Body of pancreas (tissue), 4 donors: ENCODE measurements at regions not wholly inside any gene's neighbourhood (a gene's known extent, or its start where the extent isn't known, plus 50 kb on each side); places are given as distances from the start of the nearest gene placed in this dataset.

Experiments
- CTCF ChIP-seq, 7 experiments: fragments of 450-650 bp in 4 of 7; fragments of 200-600 bp in 3 of 7; sonication (generic) in 3 of 7; IDR thresholded peaks; one replicate each; pipeline ENCODE4 v1.5.1; 2016 to 2019; ENCODE audit warnings: antibody characterized with exemption in 7 of 7
- POLR2A ChIP-seq, 3 donors: fragments of 450-650 bp; IDR thresholded peaks; one replicate each; pipeline ENCODE4 v1.6.1; 2016; ENCODE audit warnings: antibody characterized with exemption in 3 of 3, mild to moderate bottlenecking in 2 of 3

DNA sequence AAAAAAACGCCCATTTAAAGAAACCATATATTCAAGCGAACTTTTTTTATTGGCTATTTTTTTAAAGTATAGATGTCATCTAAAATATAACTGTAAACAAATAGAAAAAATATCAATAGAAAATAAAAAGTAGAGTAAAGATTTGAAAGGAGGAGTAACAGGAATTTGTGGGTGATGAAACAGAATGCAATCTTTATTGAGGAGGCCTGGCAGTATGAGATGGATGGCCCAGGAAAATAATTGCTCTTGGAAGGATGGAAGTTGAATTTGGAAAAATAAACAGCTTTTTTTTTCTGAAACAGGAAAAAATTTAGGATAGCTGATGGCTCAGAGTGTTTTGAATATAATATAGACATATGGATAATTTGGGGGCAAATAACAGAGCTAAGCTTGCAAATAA lies 219.0 kb downstream of the CASP12 start:
- TF ChIP-seq CTCF (IDR thresholded peaks at IDR 0.05) (no peak), POLR2A (IDR thresholded peaks at IDR 0.05) (no peak)
